ENCODE measurements at regions not wholly inside any gene's neighbourhood (a gene's known extent, or its start where the extent isn't known, plus 50 kb on each side); places are given as distances from the start of the nearest gene placed in this dataset.
"Not testable (repeated sequence)": the region's sequence is repeated elsewhere in the genome, so short reads cannot be mapped to it uniquely, and the experiment has no call there.

- no peak for TF ChIP-seq CTCF (IDR thresholded peaks at IDR 0.05; ENCODE audit: borderline replicate concordance, control extremely low read depth, extremely low read depth, insufficient read depth, missing control alignments)
- in situ Hi-C loops (cut with MboI; ENCODE audit: low sequenced_read_pairs, unreplicated experiment) = no loop called here
- no peak for DNase-seq (ENCODE audit: low spot score)
Measured at GRCh38 chr14:97120611-97121031, 323.4 kb downstream of the VRK1 start.

- no peak for TF ChIP-seq CTCF (IDR thresholded peaks at IDR 0.05; ENCODE audit: borderline replicate concordance, control extremely low read depth, extremely low read depth, insufficient read depth, missing control alignments)
- in situ Hi-C loops (cut with MboI; ENCODE audit: low sequenced_read_pairs, unreplicated experiment) = no loop called here
- no peak for DNase-seq (ENCODE audit: low spot score)
Measured at GRCh38 chr14:97129639-97130038, 332.5 kb downstream of the VRK1 start.

GRCh38 chr14:97135847-97136246 is 338.7 kb downstream of the VRK1 start:
- in situ Hi-C loops (cut with MboI; ENCODE audit: low sequenced_read_pairs, unreplicated experiment); DNase-seq (ENCODE audit: low spot score): not testable (repeated sequence)

- in situ Hi-C loops (cut with MboI; ENCODE audit: low sequenced_read_pairs, unreplicated experiment) = no loop called here
Measured at GRCh38 chr14:97137705-97138104, 340.5 kb downstream of the VRK1 start.

GRCh38 chr14:97138801-97139200 is 341.6 kb downstream of the VRK1 start:
- DNase-seq (ENCODE audit: low spot score) = no peak
- in situ Hi-C loops (cut with MboI; ENCODE audit: low sequenced_read_pairs, unreplicated experiment) = no loop called here
- TF ChIP-seq CTCF (IDR thresholded peaks at IDR 0.05; ENCODE audit: borderline replicate concordance, control extremely low read depth, extremely low read depth, insufficient read depth, missing control alignments) = no peak

More at GRCh38 chr14:97137705-97138104, 340.5 kb downstream of the VRK1 start:
- TF ChIP-seq CTCF (IDR thresholded peaks at IDR 0.05; ENCODE audit: borderline replicate concordance, control extremely low read depth, extremely low read depth, insufficient read depth, missing control alignments) = no peak
- no peak for DNase-seq (ENCODE audit: low spot score)

GRCh38 chr14:97143011-97143410 is 345.8 kb downstream of the VRK1 start:
- in situ Hi-C loops (cut with MboI; ENCODE audit: low sequenced_read_pairs, unreplicated experiment) = no loop called here
- no peak for DNase-seq (ENCODE audit: low spot score)
- no peak for TF ChIP-seq CTCF (IDR thresholded peaks at IDR 0.05; ENCODE audit: borderline replicate concordance, control extremely low read depth, extremely low read depth, insufficient read depth, missing control alignments)

GRCh38 chr14:97143456-97143855 is 346.3 kb downstream of the VRK1 start:
- no peak for DNase-seq (ENCODE audit: low spot score)
- in situ Hi-C loops (cut with MboI; ENCODE audit: low sequenced_read_pairs, unreplicated experiment) = no loop called here
- TF ChIP-seq CTCF (IDR thresholded peaks at IDR 0.05; ENCODE audit: borderline replicate concordance, control extremely low read depth, extremely low read depth, insufficient read depth, missing control alignments) = no peak

- in situ Hi-C loops (cut with MboI; ENCODE audit: low sequenced_read_pairs, unreplicated experiment) = not testable (repeated sequence)
Measured at GRCh38 chr14:97148021-97148420, 350.8 kb downstream of the VRK1 start.

More at GRCh38 chr14:97148021-97148420, 350.8 kb downstream of the VRK1 start:
- not testable (repeated sequence) for DNase-seq (ENCODE audit: low spot score)
